H9 (cell line): ENCODE measurements at regions not wholly inside any gene's neighbourhood (a gene's known extent, or its start where the extent isn't known, plus 50 kb on each side); places are given as distances from the start of the nearest gene placed in this dataset.

ENCODE experiments used
- DNase-seq: peaks from one replicate; pipeline ENCODE4 v3.0.0-alpha.2; 2017
- H2AFZ ChIP-seq: one replicate; pipeline ENCODE4 v1.6.1; 2013; ENCODE audit warnings: mild to moderate bottlenecking, low read length, control low read depth, moderate library complexity
- H2AK5ac ChIP-seq: 2 replicates; pipeline ENCODE4 v1.6.1; 2013; ENCODE audit warnings: low read length, control low read depth, mixed read lengths; ENCODE audit not compliant: insufficient read length
- H2BK120ac ChIP-seq: one replicate; pipeline ENCODE4 v1.6.1; 2013; ENCODE audit warnings: low read depth, mild to moderate bottlenecking, low read length, control low read depth, inconsistent platforms; ENCODE audit not compliant: poor library complexity, severe bottlenecking
- H2BK12ac ChIP-seq: 2 replicates; pipeline ENCODE4 v1.6.1; 2013; ENCODE audit warnings: low read length, control low read depth, mixed read lengths, low read depth; ENCODE audit not compliant: insufficient read length
- H2BK15ac ChIP-seq: 2 replicates; pipeline ENCODE4 v1.6.1; 2013; ENCODE audit warnings: low read depth, low read length, control low read depth
- H2BK20ac ChIP-seq: one replicate; pipeline ENCODE4 v1.6.1; 2013; ENCODE audit warnings: low read depth, mild to moderate bottlenecking, low read length, control low read depth, inconsistent platforms; ENCODE audit not compliant: poor library complexity, severe bottlenecking
- H2BK5ac ChIP-seq: 2 replicates; pipeline ENCODE4 v1.6.1; 2013; ENCODE audit warnings: low read length, control low read depth, mixed read lengths; ENCODE audit not compliant: insufficient read length
- H3K14ac ChIP-seq: 2 replicates; pipeline ENCODE4 v1.6.1; 2013; ENCODE audit warnings: low read length, control low read depth; ENCODE audit not compliant: insufficient read depth
- H3K18ac ChIP-seq: 2 replicates; pipeline ENCODE4 v1.6.1; 2013; ENCODE audit warnings: low read depth, mild to moderate bottlenecking, mixed read lengths, low read length, control low read depth; ENCODE audit not compliant: insufficient read length
- H3K23ac ChIP-seq: 2 replicates; pipeline ENCODE4 v1.6.1; 2013; ENCODE audit warnings: low read length, control low read depth, mixed read lengths, low read depth; ENCODE audit not compliant: insufficient read length
- H3K23me2 ChIP-seq: 2 replicates; pipeline ENCODE4 v1.6.1; 2013; ENCODE audit warnings: low read depth, mild to moderate bottlenecking, mixed read lengths, low read length, control low read depth; ENCODE audit not compliant: insufficient read length, poor library complexity, severe bottlenecking
- H3K27ac ChIP-seq: 2 replicates; pipeline ENCODE4 v1.5.1; 2013; ENCODE audit warnings: low read length, control low read depth, mixed read lengths, low read depth; ENCODE audit not compliant: insufficient read length
- H3K27me3 ChIP-seq: 2 replicates; pipeline ENCODE4 v1.6.1; 2013; ENCODE audit warnings: low read length, control low read depth, inconsistent platforms; ENCODE audit not compliant: insufficient read depth
- H3K4ac ChIP-seq: 2 replicates; pipeline ENCODE4 v1.6.1; 2013; ENCODE audit warnings: low read depth, mild to moderate bottlenecking, control low read depth, inconsistent platforms, low read length, moderate library complexity
- H3K4me1 ChIP-seq: 2 replicates; pipeline ENCODE4 v1.6.1; 2013; ENCODE audit warnings: low read length, control low read depth, inconsistent platforms; ENCODE audit not compliant: insufficient read depth
- H3K4me2 ChIP-seq: 2 replicates; pipeline ENCODE4 v1.6.1; 2013; ENCODE audit warnings: low read length, control low read depth, mixed read lengths; ENCODE audit not compliant: insufficient read length, insufficient read depth
- H3K56ac ChIP-seq: 2 replicates; pipeline ENCODE4 v1.6.1; 2013; ENCODE audit warnings: low read depth, mild to moderate bottlenecking, mixed read lengths, low read length, control low read depth; ENCODE audit not compliant: insufficient read length
- H3K79me1 ChIP-seq: 2 replicates; pipeline ENCODE4 v1.6.1; 2013; ENCODE audit warnings: low read depth, mild to moderate bottlenecking, moderate library complexity, low read length, control low read depth, inconsistent platforms; ENCODE audit not compliant: insufficient read depth, poor library complexity, severe bottlenecking
- H3K79me2 ChIP-seq: 2 replicates; pipeline ENCODE4 v1.6.1; 2013; ENCODE audit warnings: low read length, control low read depth, inconsistent platforms; ENCODE audit not compliant: insufficient read depth
- H3K9ac ChIP-seq: 2 replicates; pipeline ENCODE4 v1.6.1; 2013; ENCODE audit warnings: low read length, control low read depth, mixed read lengths; ENCODE audit not compliant: insufficient read length; ENCODE audit errors: extremely low read depth
- H3K9me3 ChIP-seq: one replicate; pipeline ENCODE4 v1.6.1; 2013; ENCODE audit warnings: low read depth, low read length, inconsistent platforms; ENCODE audit not compliant: control insufficient read depth
- H3T11ph ChIP-seq: one replicate; pipeline ENCODE4 v1.6.1; 2013; ENCODE audit warnings: mild to moderate bottlenecking, low read length, control low read depth, inconsistent platforms
- H4K20me1 ChIP-seq: one replicate; pipeline ENCODE4 v1.6.1; 2013; ENCODE audit not compliant: control insufficient read depth, insufficient read length, insufficient read depth
- H4K5ac ChIP-seq: 2 replicates; pipeline ENCODE4 v1.6.1; 2013; ENCODE audit warnings: low read depth, mild to moderate bottlenecking, mixed read lengths, low read length, control low read depth; ENCODE audit not compliant: insufficient read length
- H4K8ac ChIP-seq: replicated peaks from 2 replicates; pipeline ENCODE4 v1.6.1; 2013; ENCODE audit warnings: low read length, control low read depth, mixed read lengths, low read depth; ENCODE audit not compliant: insufficient read length
- H4K91ac ChIP-seq: 2 replicates; pipeline ENCODE4 v1.6.1; 2013; ENCODE audit warnings: low read depth, mild to moderate bottlenecking, moderate library complexity, mixed read lengths, low read length, control low read depth; ENCODE audit not compliant: insufficient read length
- H3K27ac Mint-ChIP-seq, 3 experiments: 2 replicates in 2 of 3; 3 replicates in 1 of 3; pipeline ENCODE4 v1.8.0; 2020 to 2021; ENCODE audit warnings: mixed read lengths in 3 of 3, mild to moderate bottlenecking in 1 of 3, moderate library complexity in 1 of 3
- H3K27me3 Mint-ChIP-seq: 2 replicates; pipeline ENCODE4 v1.8.0; 2021; ENCODE audit warnings: low read depth, mild to moderate bottlenecking, moderate library complexity, mixed read lengths
- H3K36me3 Mint-ChIP-seq, 3 experiments: 2 replicates in 2 of 3; 3 replicates in 1 of 3; pipeline ENCODE4 v1.8.0; 2020 to 2021; ENCODE audit warnings: low read depth in 3 of 3, mixed read lengths in 3 of 3; ENCODE audit not compliant: insufficient read depth in 1 of 3
- H3K4me1 Mint-ChIP-seq, 2 experiments: 2 replicates each; pipeline ENCODE4 v1.8.0; 2020; ENCODE audit warnings: mixed read lengths in 2 of 2
- H3K4me3 Mint-ChIP-seq, 2 experiments: 2 replicates in 1 of 2; 3 replicates in 1 of 2; pipeline ENCODE4 v1.8.0; 2020 to 2021; ENCODE audit warnings: mild to moderate bottlenecking in 2 of 2, mixed read lengths in 2 of 2, moderate library complexity in 1 of 2
- H3K9me3 Mint-ChIP-seq, 2 experiments: 2 replicates in 1 of 2; 3 replicates in 1 of 2; pipeline ENCODE4 v1.8.0; 2020; ENCODE audit warnings: mild to moderate bottlenecking in 2 of 2, mixed read lengths in 2 of 2, moderate library complexity in 1 of 2
- whole genome bisulfite sequencing: extraction: QIAGEN DNeasy Blood & Tissue Kit; methylation state at CpG from one replicate; pipeline ENCODE4 v1.1.7; 2013; ENCODE audit warnings: missing lambda C conversion rate, low lambda C conversion rate, mixed read lengths; ENCODE audit not compliant: insufficient read length; ENCODE audit errors: extremely low coverage; 5-methylcytosine and 5-hydroxymethylcytosine counted together
- TF ChIP-seq, protein P1 (sequence below): fragments of 200-600 bp; sonication (generic); conservative IDR thresholded peaks from 3 replicates; pipeline ENCODE4 v1.8.0; 2021; ENCODE audit warnings: antibody characterized with exemption, mild to moderate bottlenecking

DNA sequence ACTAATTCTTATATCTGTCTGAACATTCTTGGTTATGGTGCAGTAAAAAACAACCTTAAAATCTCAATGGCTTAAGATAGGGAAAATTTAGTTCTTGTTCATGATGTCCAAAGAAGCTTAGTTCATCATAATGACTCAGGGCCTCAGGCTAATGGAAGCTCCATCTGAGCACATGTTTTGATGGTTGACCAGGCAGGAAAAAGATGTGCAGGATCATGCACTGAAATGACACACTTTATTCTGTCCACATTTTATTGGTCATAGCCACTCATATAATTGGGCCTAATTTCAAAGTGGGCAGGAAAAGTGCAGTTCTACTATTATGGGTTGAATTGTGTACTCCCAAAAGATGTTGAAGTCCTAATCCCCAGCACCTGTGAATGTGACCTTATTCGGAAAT is 198.2 kb downstream of the CENPF start:
- Histone ChIP-seq H2BK12ac (no peak overlapping the region), H3K4me1 (no peaks in the 10 kb centered on the region), H2BK120ac (no peak overlapping the region), H4K91ac (no peak overlapping the region), H3T11ph (no peak overlapping the region), H3K4me2 (no peak overlapping the region), H2AK5ac (no peak overlapping the region), H3K9ac (no peak overlapping the region), H2BK20ac (no peak overlapping the region), H3K27me3 (no peaks in the 10 kb centered on the region), H3K23ac (no peak overlapping the region), H2AFZ (no peak overlapping the region), H3K9me3 (no peaks in the 10 kb centered on the region), H4K5ac (no peak overlapping the region), H3K18ac (no peak overlapping the region), H3K79me2 (no peaks in the 10 kb centered on the region), H2BK5ac (no peak overlapping the region), H3K4ac (no peak overlapping the region), H3K14ac (no peak overlapping the region), H3K56ac (no peak overlapping the region), H4K8ac (no peak overlapping the region), H3K23me2 (no peaks in the 10 kb centered on the region), H4K20me1 (no peaks in the 10 kb centered on the region), H3K27ac (no peak overlapping the region), H3K79me1 (no peaks in the 10 kb centered on the region), H2BK15ac (no peak overlapping the region)
- TF ChIP-seq, protein P1, sequence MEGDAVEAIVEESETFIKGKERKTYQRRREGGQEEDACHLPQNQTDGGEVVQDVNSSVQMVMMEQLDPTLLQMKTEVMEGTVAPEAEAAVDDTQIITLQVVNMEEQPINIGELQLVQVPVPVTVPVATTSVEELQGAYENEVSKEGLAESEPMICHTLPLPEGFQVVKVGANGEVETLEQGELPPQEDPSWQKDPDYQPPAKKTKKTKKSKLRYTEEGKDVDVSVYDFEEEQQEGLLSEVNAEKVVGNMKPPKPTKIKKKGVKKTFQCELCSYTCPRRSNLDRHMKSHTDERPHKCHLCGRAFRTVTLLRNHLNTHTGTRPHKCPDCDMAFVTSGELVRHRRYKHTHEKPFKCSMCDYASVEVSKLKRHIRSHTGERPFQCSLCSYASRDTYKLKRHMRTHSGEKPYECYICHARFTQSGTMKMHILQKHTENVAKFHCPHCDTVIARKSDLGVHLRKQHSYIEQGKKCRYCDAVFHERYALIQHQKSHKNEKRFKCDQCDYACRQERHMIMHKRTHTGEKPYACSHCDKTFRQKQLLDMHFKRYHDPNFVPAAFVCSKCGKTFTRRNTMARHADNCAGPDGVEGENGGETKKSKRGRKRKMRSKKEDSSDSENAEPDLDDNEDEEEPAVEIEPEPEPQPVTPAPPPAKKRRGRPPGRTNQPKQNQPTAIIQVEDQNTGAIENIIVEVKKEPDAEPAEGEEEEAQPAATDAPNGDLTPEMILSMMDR: no peak
- no peak overlapping the region for H3K27ac Mint-ChIP-seq
- peaks cover 3 to 7% of the 10 kb centered on the region in 2 experiments; a peak in 2 of 5 replicates for H3K9me3 Mint-ChIP-seq
- no peak overlapping the region for H3K4me3 Mint-ChIP-seq
- DNase-seq: no peak
- no CpG with 5 or more reads among the region's 1 CpG for WGBS
- H3K4me1 Mint-ChIP-seq: no peaks in the 10 kb centered on the region
- H3K36me3 Mint-ChIP-seq: no peaks in the 10 kb centered on the region
- H3K27me3 Mint-ChIP-seq: no peaks in the 10 kb centered on the region
